OCI-LY7 (cell line): ENCODE measurements at regions not wholly inside any gene's neighbourhood (a gene's known extent, or its start where the extent isn't known, plus 50 kb on each side); places are given as distances from the start of the nearest gene placed in this dataset.
"Not testable (repeated sequence)": the region's sequence is repeated elsewhere in the genome, so short reads cannot be mapped to it uniquely, and the experiment has no call there.

Source experiments
- BruUV-seq: library from RNA; stranded (reverse); fragments of 400-500 nt; replicated peaks from 2 replicates; lab custom pipeline; 2021; lab: Mats Ljungman, UMichigan
- CTCF ChIA-PET: fragments of 300-600 bp; sonication (Branson Sonifier 250); formaldehyde crosslinking; loops from one replicate; lab custom pipeline; 2022; ENCODE audit warnings: antibody characterized with exemption; ENCODE audit not compliant: unreplicated experiment; lab: Charles Lee
- POLR2A ChIA-PET: fragments of 300-600 bp; sonication (Branson Sonifier 250); formaldehyde crosslinking; loops from one replicate; lab custom pipeline; 2022; ENCODE audit warnings: antibody characterized with exemption; lab: Charles Lee
- DNase-seq: peaks from one replicate; pipeline ENCODE4 v3.0.0-alpha.2; 2015; ENCODE audit warnings: low spot score
- H2AFZ ChIP-seq: fragments of 200-600 bp; sonication (generic), shearing (Covaris generic); 2 replicates; pipeline ENCODE4 v1.6.1; 2014; ENCODE audit warnings: mild to moderate bottlenecking, antibody characterized with exemption, low read length, moderate library complexity
- H3K27ac ChIP-seq: fragments of 200-600 bp; sonication (generic); 2 replicates; pipeline ENCODE4 v1.5.1; 2014; ENCODE audit warnings: mixed run types, low read depth, mild to moderate bottlenecking, moderate library complexity, low read length, inconsistent platforms; ENCODE audit not compliant: poor library complexity, severe bottlenecking
- H3K36me3 ChIP-seq: fragments of 200-600 bp; sonication (generic); 2 replicates; pipeline ENCODE4 v1.6.1; 2014; ENCODE audit warnings: mild to moderate bottlenecking, antibody characterized with exemption, low read length, moderate library complexity, mixed read lengths; ENCODE audit not compliant: insufficient read depth
- H3K4me1 ChIP-seq: fragments of 200-600 bp; sonication (generic); 2 replicates; pipeline ENCODE4 v1.5.1; 2014; ENCODE audit warnings: mild to moderate bottlenecking, low read length; ENCODE audit not compliant: insufficient read depth, poor library complexity, severe bottlenecking
- H3K4me2 ChIP-seq: fragments of 200-600 bp; sonication (generic); 2 replicates; pipeline ENCODE4 v1.6.1; 2014; ENCODE audit warnings: mild to moderate bottlenecking, low read length
- H3K4me3 ChIP-seq: fragments of 200-600 bp; sonication (generic); 2 replicates; pipeline ENCODE4 v1.5.1; 2014; ENCODE audit warnings: mild to moderate bottlenecking, low read depth, low read length; ENCODE audit not compliant: poor library complexity, severe bottlenecking
- H3K79me2 ChIP-seq: fragments of 200-600 bp; sonication (generic); 2 replicates; pipeline ENCODE4 v1.6.1; 2016; ENCODE audit warnings: low read depth, mild to moderate bottlenecking, low read length, moderate library complexity, mixed read lengths; ENCODE audit not compliant: insufficient read depth
- H3K9me2 ChIP-seq: fragments of 200-600 bp; sonication (generic); 2 replicates; pipeline ENCODE4 v1.6.1; 2016; ENCODE audit warnings: mild to moderate bottlenecking, low read length, mixed read lengths; ENCODE audit not compliant: insufficient read depth
- H3K9me3 ChIP-seq: fragments of 200-600 bp; sonication (generic); 2 replicates; pipeline ENCODE4 v1.6.1; 2014; ENCODE audit warnings: mild to moderate bottlenecking, mixed run types, low read length, mixed read lengths
- H4K20me1 ChIP-seq: fragments of 200-600 bp; sonication (generic); 2 replicates; pipeline ENCODE4 v1.6.1; 2014; ENCODE audit warnings: mild to moderate bottlenecking, antibody characterized with exemption, low read length, moderate library complexity, mixed read lengths; ENCODE audit not compliant: insufficient read depth
- EZH2phosphoT487 ChIP-seq: fragments of 200-600 bp; sonication (generic); IDR thresholded peaks from 2 replicates; pipeline ENCODE4 v1.6.1; 2018; ENCODE audit warnings: low read depth, borderline replicate concordance, mild to moderate bottlenecking, mixed run types, antibody characterized with exemption, low read length, moderate library complexity, mixed read lengths
- intact Hi-C: fragments of 100-400 bp; cut with micrococcal nuclease; formaldehyde crosslinking; loops from one replicate; pipeline ENCODE4 v1.10.0; 2022; ENCODE audit not compliant: unreplicated experiment
- TF ChIP-seq, protein P1 (sequence below): fragments of 200-600 bp; sonication (generic); conservative IDR thresholded peaks from 2 replicates; pipeline ENCODE4 v1.5.1; 2014; ENCODE audit warnings: mild to moderate bottlenecking, antibody characterized with exemption, low read length, moderate library complexity, mixed read lengths

DNA sequence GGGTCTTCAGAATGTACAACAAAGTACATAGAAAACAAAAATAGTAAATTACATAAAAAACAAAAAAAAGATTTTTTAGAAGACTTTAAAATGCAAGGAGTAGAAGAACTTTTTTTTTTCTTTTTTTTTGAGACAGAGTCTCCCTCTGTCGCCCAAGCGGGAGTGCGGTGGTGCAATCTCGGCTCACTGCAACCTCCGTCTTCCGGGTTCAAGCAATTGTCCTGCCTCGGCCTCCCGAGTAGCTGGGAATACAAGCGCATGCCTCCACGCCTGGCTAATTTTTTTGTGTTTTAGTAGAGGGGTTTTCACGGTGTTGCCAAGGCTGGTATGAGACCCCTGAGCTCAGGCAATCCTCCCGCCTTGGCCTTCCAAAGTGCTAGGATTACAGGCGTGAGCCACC, 104.5 kb upstream of the ZC3H15 start:
- H3K9me3 ChIP-seq = no peaks in the 10 kb centered on the region
- no peak for DNase-seq
- TF ChIP-seq, protein P1, sequence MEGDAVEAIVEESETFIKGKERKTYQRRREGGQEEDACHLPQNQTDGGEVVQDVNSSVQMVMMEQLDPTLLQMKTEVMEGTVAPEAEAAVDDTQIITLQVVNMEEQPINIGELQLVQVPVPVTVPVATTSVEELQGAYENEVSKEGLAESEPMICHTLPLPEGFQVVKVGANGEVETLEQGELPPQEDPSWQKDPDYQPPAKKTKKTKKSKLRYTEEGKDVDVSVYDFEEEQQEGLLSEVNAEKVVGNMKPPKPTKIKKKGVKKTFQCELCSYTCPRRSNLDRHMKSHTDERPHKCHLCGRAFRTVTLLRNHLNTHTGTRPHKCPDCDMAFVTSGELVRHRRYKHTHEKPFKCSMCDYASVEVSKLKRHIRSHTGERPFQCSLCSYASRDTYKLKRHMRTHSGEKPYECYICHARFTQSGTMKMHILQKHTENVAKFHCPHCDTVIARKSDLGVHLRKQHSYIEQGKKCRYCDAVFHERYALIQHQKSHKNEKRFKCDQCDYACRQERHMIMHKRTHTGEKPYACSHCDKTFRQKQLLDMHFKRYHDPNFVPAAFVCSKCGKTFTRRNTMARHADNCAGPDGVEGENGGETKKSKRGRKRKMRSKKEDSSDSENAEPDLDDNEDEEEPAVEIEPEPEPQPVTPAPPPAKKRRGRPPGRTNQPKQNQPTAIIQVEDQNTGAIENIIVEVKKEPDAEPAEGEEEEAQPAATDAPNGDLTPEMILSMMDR = no peak
- no peak for TF ChIP-seq EZH2phosphoT487
- H4K20me1 ChIP-seq = no peaks in the 10 kb centered on the region
- no peak overlapping the region for H2AFZ ChIP-seq
- no peaks in the 10 kb centered on the region for H3K36me3 ChIP-seq
- no TSS peak for BruUV-seq
- no peaks in the 10 kb centered on the region for H3K9me2 ChIP-seq
- ChIA-PET POLR2A (no interaction called here), CTCF (no interaction called here)
- no peak overlapping the region for H3K4me2 ChIP-seq
- intact Hi-C loops = no loop called here
- no peaks in the 10 kb centered on the region for H3K79me2 ChIP-seq
- H3K4me1 ChIP-seq = no peaks in the 10 kb centered on the region
- no peak overlapping the region for H3K4me3 ChIP-seq
- no peak overlapping the region for H3K27ac ChIP-seq

DNA sequence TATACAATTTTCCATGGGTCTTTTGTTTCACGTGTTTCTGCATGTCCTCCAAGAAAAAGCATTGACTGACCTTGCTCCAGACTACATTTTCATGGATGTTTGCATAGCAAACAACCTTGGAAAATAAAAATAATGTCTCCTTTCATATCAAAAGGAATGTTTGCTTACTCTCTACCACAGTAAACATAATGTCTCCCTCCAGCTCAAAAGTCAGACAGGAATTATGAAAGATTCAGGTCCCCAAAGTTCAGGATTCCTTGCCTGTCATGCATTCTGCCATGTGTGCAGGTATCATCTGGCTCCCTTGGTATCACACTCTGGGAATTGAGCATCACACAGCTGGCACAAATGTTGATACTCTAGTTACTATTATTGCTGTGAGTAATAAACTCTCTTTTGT, 103.1 kb upstream of the ZC3H15 start:
- H3K4me3 ChIP-seq = no peak overlapping the region
- no peaks in the 10 kb centered on the region for H3K36me3 ChIP-seq
- no peak overlapping the region for H3K27ac ChIP-seq
- no TSS peak for BruUV-seq
- intact Hi-C loops = no loop called here
- no peak overlapping the region for H3K4me2 ChIP-seq
- no peaks in the 10 kb centered on the region for H3K79me2 ChIP-seq
- no peaks in the 10 kb centered on the region for H3K4me1 ChIP-seq
- no peak overlapping the region for H2AFZ ChIP-seq
- no peak for DNase-seq
- no peaks in the 10 kb centered on the region for H3K9me2 ChIP-seq
- no peaks in the 10 kb centered on the region for H3K9me3 ChIP-seq
- CTCF ChIA-PET = no interaction called here
- POLR2A ChIA-PET = no interaction called here
- TF ChIP-seq, protein P1 = no peak
- no peak for TF ChIP-seq EZH2phosphoT487
- no peaks in the 10 kb centered on the region for H4K20me1 ChIP-seq

DNA sequence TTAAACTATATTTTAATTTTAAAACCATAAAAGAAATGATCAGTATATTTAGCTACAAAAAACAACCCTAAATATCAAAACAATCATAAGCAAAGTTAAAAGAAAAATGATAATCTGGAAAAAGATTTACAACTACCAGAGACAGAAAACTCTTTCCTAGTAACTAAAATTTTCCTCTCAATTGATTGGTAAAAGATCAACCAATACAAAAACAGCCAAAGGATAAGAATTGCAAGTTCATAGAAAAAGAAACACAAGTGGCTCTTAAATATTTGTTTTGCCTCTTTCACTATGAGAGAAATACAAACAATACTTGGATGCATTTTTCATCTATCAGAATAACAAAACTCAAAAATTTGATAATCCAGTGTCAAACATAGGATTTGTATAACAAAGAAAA, 101.8 kb upstream of the ZC3H15 start:
- H3K36me3 ChIP-seq = no peaks in the 10 kb centered on the region
- H3K4me1 ChIP-seq = no peaks in the 10 kb centered on the region
- no peak overlapping the region for H3K27ac ChIP-seq
- H3K9me2 ChIP-seq = no peaks in the 10 kb centered on the region
- H3K4me3 ChIP-seq = no peak overlapping the region
- CTCF ChIA-PET = no interaction called here
- H3K9me3 ChIP-seq = no peaks in the 10 kb centered on the region
- H2AFZ ChIP-seq = no peak overlapping the region
- H4K20me1 ChIP-seq = no peaks in the 10 kb centered on the region
- TF ChIP-seq, protein P1 = no peak
- no peak for TF ChIP-seq EZH2phosphoT487
- DNase-seq = no peak
- no peaks in the 10 kb centered on the region for H3K79me2 ChIP-seq
- POLR2A ChIA-PET = interaction anchor here (0.6 kb wide), 1 partner anchor 22 kb away, joined by 3 read pairs; no protein-coding TSS in a partner anchor
- BruUV-seq = no TSS peak
- H3K4me2 ChIP-seq = no peak overlapping the region
- intact Hi-C loops = no loop called here

DNA sequence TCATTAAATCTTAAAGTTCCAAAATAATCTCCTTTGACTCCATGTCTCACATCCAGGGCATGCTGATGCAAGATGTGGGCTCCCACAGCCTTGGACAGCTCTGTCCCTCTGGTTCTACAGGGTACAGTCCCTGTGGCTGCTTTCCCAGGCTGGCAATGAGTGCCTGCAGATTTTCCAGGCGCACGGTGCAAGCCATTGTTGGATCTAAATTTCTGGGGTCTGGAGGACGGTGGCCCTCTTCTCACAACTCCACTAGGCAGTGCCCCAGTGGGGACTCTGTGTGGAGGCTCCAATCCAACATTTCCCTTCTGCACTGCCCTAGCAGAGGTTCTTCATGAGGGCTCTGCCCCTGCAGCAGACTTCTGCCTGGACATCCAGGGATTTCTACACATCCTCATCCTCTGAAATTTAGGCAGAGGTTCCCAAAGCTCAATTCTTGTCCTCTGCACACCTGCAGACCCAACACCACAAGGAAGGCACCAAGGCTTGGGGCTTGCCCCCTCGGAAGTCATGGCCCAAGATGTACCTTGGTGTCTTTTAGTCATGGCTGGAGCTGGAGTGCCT, 100.3 kb upstream of the ZC3H15 start:
- H3K9me2 ChIP-seq, H3K4me1 ChIP-seq, DNase-seq, intact Hi-C loops, H3K9me3 ChIP-seq, H3K27ac ChIP-seq, H2AFZ ChIP-seq, BruUV-seq, H3K36me3 ChIP-seq, H3K4me2 ChIP-seq, H3K4me3 ChIP-seq, H4K20me1 ChIP-seq, H3K79me2 ChIP-seq, CTCF ChIA-PET: not testable (repeated sequence)
- POLR2A ChIA-PET = interaction anchor here (0.6 kb wide), 1 partner anchor 25 kb away, joined by 3 read pairs; no protein-coding TSS in a partner anchor
